ENCODE measurements at regions not wholly inside any gene's neighbourhood (a gene's known extent, or its start where the extent isn't known, plus 50 kb on each side); places are given as distances from the start of the nearest gene placed in this dataset.

GRCh38 chr5:37996918-37997317, 157.1 kb upstream of the GDNF start:
- ChIA-PET POLR2A (no interaction called here), CTCF (no interaction called here)
- Histone ChIP-seq H3K36me3 (ENCODE audit: insufficient read depth, low read length) (no peaks in the 10 kb centered on the region), H3K4me1 (ENCODE audit: insufficient read depth, low read length) (no peaks in the 10 kb centered on the region), H3K27me3 (ENCODE audit: control insufficient read depth in 1 of 2, insufficient read depth in 2 of 2, low read length in 2 of 2) (no peaks in the 10 kb centered on the region), H3K27ac (ENCODE audit: low read depth in 1 of 2, low read length in 2 of 2) (no peak overlapping the region), H3K9me3 (ENCODE audit: control insufficient read depth in 1 of 2, insufficient read depth in 1 of 2, low read length in 2 of 2) (no peaks in the 10 kb centered on the region), H3K4me3 (ENCODE audit: low read length) (no peak overlapping the region)
- TF ChIP-seq CTCF (IDR thresholded peaks at IDR 0.05) = no peak
- H3K4me1 Mint-ChIP-seq (ENCODE audit: low read depth) = no peaks in the 10 kb centered on the region
- no peaks in the 10 kb centered on the region for H3K36me3 Mint-ChIP-seq (ENCODE audit: low read depth)
- ATAC-seq (ENCODE audit: poor library complexity) (no peak), DNase-seq (no peak)
- peaks cover 2% of the 10 kb centered on the region for H3K9me3 Mint-ChIP-seq
- no peak overlapping the region for H3K4me3 Mint-ChIP-seq
- intact Hi-C loops (cut with DNase I, micrococcal nuclease) = no loop called here
- H3K27me3 Mint-ChIP-seq = peaks cover 8% of the 10 kb centered on the region
- no peak overlapping the region for H3K27ac Mint-ChIP-seq

GRCh38 chr5:37994729-37995128, 154.9 kb upstream of the GDNF start:
- intact Hi-C loops (cut with DNase I, micrococcal nuclease) = no loop called here

GRCh38 chr5:37991301-37992299, 151.8 kb upstream of the GDNF start:
- H3K27ac ChIP-seq (ENCODE audit: low read depth in 1 of 2, low read length in 2 of 2) = no peak overlapping the region
- TF ChIP-seq CTCF (IDR thresholded peaks at IDR 0.05) = no peak
- no peaks in the 10 kb centered on the region for H3K9me3 ChIP-seq (ENCODE audit: control insufficient read depth in 1 of 2, insufficient read depth in 1 of 2, low read length in 2 of 2)
- intact Hi-C loops (cut with DNase I, micrococcal nuclease) = no loop called here
- no peaks in the 10 kb centered on the region for H3K36me3 ChIP-seq (ENCODE audit: insufficient read depth, low read length)
- ATAC-seq (ENCODE audit: poor library complexity) (no peak), DNase-seq (no peak)
- Mint-ChIP-seq H3K9me3 (peaks cover 2% of the 10 kb centered on the region), H3K4me1 (ENCODE audit: low read depth) (no peaks in the 10 kb centered on the region), H3K4me3 (no peak overlapping the region), H3K27me3 (peaks cover 13% of the 10 kb centered on the region), H3K27ac (no peak overlapping the region), H3K36me3 (ENCODE audit: low read depth) (no peaks in the 10 kb centered on the region)
- CTCF ChIA-PET = interaction anchor here (1.1 kb wide), 1 partner anchor 22 kb away, joined by 3 read pairs; no protein-coding TSS in a partner anchor
- POLR2A ChIA-PET = no interaction called here
- no peaks in the 10 kb centered on the region for H3K4me1 ChIP-seq (ENCODE audit: insufficient read depth, low read length)
- no peak overlapping the region for H3K4me3 ChIP-seq (ENCODE audit: low read length)
- no peaks in the 10 kb centered on the region for H3K27me3 ChIP-seq (ENCODE audit: control insufficient read depth in 1 of 2, insufficient read depth in 2 of 2, low read length in 2 of 2)

More at GRCh38 chr5:37994729-37995128, 154.9 kb upstream of the GDNF start:
- H3K27ac ChIP-seq (ENCODE audit: low read depth in 1 of 2, low read length in 2 of 2) = no peak overlapping the region
- ATAC-seq (ENCODE audit: poor library complexity) (no peak), DNase-seq (no peak)
- H3K27me3 ChIP-seq (ENCODE audit: control insufficient read depth in 1 of 2, insufficient read depth in 2 of 2, low read length in 2 of 2) = no peaks in the 10 kb centered on the region
- Mint-ChIP-seq H3K4me3 (no peak overlapping the region), H3K9me3 (peaks cover 2% of the 10 kb centered on the region), H3K27me3 (peaks cover 13% of the 10 kb centered on the region), H3K27ac (no peak overlapping the region), H3K4me1 (ENCODE audit: low read depth) (no peaks in the 10 kb centered on the region), H3K36me3 (ENCODE audit: low read depth) (no peaks in the 10 kb centered on the region)
- TF ChIP-seq CTCF (IDR thresholded peaks at IDR 0.05) = no peak
- no peaks in the 10 kb centered on the region for H3K9me3 ChIP-seq (ENCODE audit: control insufficient read depth in 1 of 2, insufficient read depth in 1 of 2, low read length in 2 of 2)
- POLR2A ChIA-PET = no interaction called here
- H3K4me3 ChIP-seq (ENCODE audit: low read length) = no peak overlapping the region
- CTCF ChIA-PET = no interaction called here
- no peaks in the 10 kb centered on the region for H3K36me3 ChIP-seq (ENCODE audit: insufficient read depth, low read length)
- H3K4me1 ChIP-seq (ENCODE audit: insufficient read depth, low read length) = no peaks in the 10 kb centered on the region

All from CD4-positive, alpha-beta T cell (primary cell).